Liver (tissue), 8 donors: ENCODE measurements at regions not wholly inside any gene's neighbourhood (a gene's known extent, or its start where the extent isn't known, plus 50 kb on each side); places are given as distances from the start of the nearest gene placed in this dataset.

Experiments used
- DNase-seq: peaks from one replicate; pipeline ENCODE4 v3.0.0-alpha.2; 2017; ENCODE audit warnings: low spot score
- H3K27ac ChIP-seq, 2 donors: one replicate each; pipeline ENCODE4 v1.7.0; 2013; ENCODE audit warnings: inconsistent platforms in 2 of 2, low read length in 2 of 2, control low read depth in 1 of 2, low read depth in 1 of 2, mild to moderate bottlenecking in 1 of 2
- H3K27me3 ChIP-seq, 4 donors: one replicate each; pipeline versions ENCODE4 v1.6.1 to v1.7.0; 2013; ENCODE audit warnings: low read length in 3 of 4, inconsistent platforms in 1 of 4, mild to moderate bottlenecking in 1 of 4, moderate library complexity in 1 of 4; ENCODE audit not compliant: control insufficient read depth in 4 of 4, insufficient read depth in 4 of 4
- H3K36me3 ChIP-seq, 4 donors: one replicate each; pipeline versions ENCODE4 v1.6.1 to v1.7.0; 2013; ENCODE audit warnings: low read length in 3 of 4, mild to moderate bottlenecking in 3 of 4, low read depth in 1 of 4, moderate library complexity in 1 of 4; ENCODE audit not compliant: control insufficient read depth in 4 of 4, insufficient read depth in 3 of 4
- H3K4me1 ChIP-seq, 4 donors: one replicate each; pipeline versions ENCODE4 v1.6.1 to v1.7.0; 2013; ENCODE audit warnings: low read length in 3 of 4, mild to moderate bottlenecking in 3 of 4, moderate library complexity in 1 of 4; ENCODE audit not compliant: control insufficient read depth in 4 of 4, insufficient read depth in 4 of 4
- H3K4me3 ChIP-seq, 3 donors: one replicate each; pipeline versions ENCODE4 v1.6.1 to v1.7.0; 2013; ENCODE audit warnings: low read length in 3 of 3, control low read depth in 1 of 3, low read depth in 1 of 3, mild to moderate bottlenecking in 1 of 3
- H3K9ac ChIP-seq, 2 donors: one replicate each; pipeline ENCODE4 v1.7.0; 2013; ENCODE audit warnings: low read length in 2 of 2, mild to moderate bottlenecking in 2 of 2, moderate library complexity in 2 of 2, control low read depth in 1 of 2, low read depth in 1 of 2
- H3K9me3 ChIP-seq, 4 donors: one replicate each; pipeline versions ENCODE4 v1.6.1 to v1.7.0; 2013; ENCODE audit warnings: low read length in 3 of 4; ENCODE audit not compliant: control insufficient read depth in 4 of 4
- ATF3 ChIP-seq: IDR thresholded peaks from 2 replicates; pipeline ENCODE4 v1.6.1; 2016; ENCODE audit warnings: antibody characterized with exemption
- CTCF ChIP-seq: fragments of 150-350 bp; IDR thresholded peaks from 2 replicates; pipeline ENCODE4 v1.5.1; 2017; ENCODE audit warnings: improper control_type of control experiment, low read depth, low read length; ENCODE audit not compliant: missing input control
- EGR1 ChIP-seq, 2 donors: IDR thresholded peaks; 2 replicates each; pipeline ENCODE4 v1.6.1; 2016 to 2018; ENCODE audit warnings: antibody characterized with exemption in 2 of 2, low read depth in 2 of 2
- FOXA1 ChIP-seq: IDR thresholded peaks from 2 replicates; pipeline ENCODE4 v1.6.1; 2016; ENCODE audit warnings: antibody characterized with exemption
- FOXA2 ChIP-seq: IDR thresholded peaks from 2 replicates; pipeline ENCODE4 v1.6.1; 2016; ENCODE audit warnings: antibody characterized with exemption
- GABPA ChIP-seq, 2 donors: IDR thresholded peaks in 1 of 2; conservative IDR thresholded peaks in 1 of 2; 2 replicates each; pipeline ENCODE4 v1.6.1; 2016; ENCODE audit warnings: antibody characterized with exemption in 2 of 2, mild to moderate bottlenecking in 1 of 2, moderate library complexity in 1 of 2
- HNF4A ChIP-seq, 2 donors: conservative IDR thresholded peaks; 2 replicates each; pipeline ENCODE4 v1.6.1; 2016; ENCODE audit warnings: antibody characterized with exemption in 2 of 2, mild to moderate bottlenecking in 2 of 2
- HNF4G ChIP-seq: IDR thresholded peaks from 2 replicates; pipeline ENCODE4 v1.6.1; 2016; ENCODE audit warnings: antibody characterized with exemption
- JUND ChIP-seq, 2 donors: IDR thresholded peaks; 2 replicates each; pipeline ENCODE4 v1.6.1; 2016; ENCODE audit warnings: antibody characterized with exemption in 2 of 2
- MAX ChIP-seq: IDR thresholded peaks from 2 replicates; pipeline ENCODE4 v1.6.1; 2016; ENCODE audit warnings: antibody characterized with exemption
- NR2F2 ChIP-seq: IDR thresholded peaks from 2 replicates; pipeline ENCODE4 v1.6.1; 2016; ENCODE audit warnings: antibody characterized with exemption
- RAD21 ChIP-seq, 2 donors: IDR thresholded peaks; 2 replicates each; pipeline ENCODE4 v1.6.1; 2016; ENCODE audit warnings: antibody characterized with exemption in 2 of 2, mild to moderate bottlenecking in 2 of 2
- REST ChIP-seq: IDR thresholded peaks from 2 replicates; pipeline ENCODE4 v1.6.1; 2016; ENCODE audit warnings: antibody characterized with exemption, mild to moderate bottlenecking
- RXRA ChIP-seq, 2 donors: IDR thresholded peaks; 2 replicates each; pipeline ENCODE4 v1.6.1; 2017 to 2018; ENCODE audit warnings: antibody characterized with exemption in 2 of 2, mild to moderate bottlenecking in 1 of 2
- SP1 ChIP-seq: IDR thresholded peaks from 2 replicates; pipeline ENCODE4 v1.6.1; 2018; ENCODE audit warnings: antibody characterized with exemption, mild to moderate bottlenecking
- TAF1 ChIP-seq: conservative IDR thresholded peaks from 2 replicates; pipeline ENCODE4 v1.6.1; 2016; ENCODE audit warnings: antibody characterized with exemption, mild to moderate bottlenecking
- YY1 ChIP-seq: IDR thresholded peaks from 2 replicates; pipeline ENCODE4 v1.6.1; 2016; ENCODE audit warnings: antibody characterized with exemption, mild to moderate bottlenecking
- ZBTB33 ChIP-seq: IDR thresholded peaks from 2 replicates; pipeline ENCODE4 v1.6.1; 2016; ENCODE audit warnings: antibody characterized with exemption
- WGBS: extraction: QIAGEN DNeasy Blood & Tissue Kit; methylation state at CpG from one replicate; pipeline ENCODE4 v1.1.7; 2013; 5-methylcytosine and 5-hydroxymethylcytosine counted together
- donor health status: healthy.
- donor health status: healthy.
- donor health status: healthy.
- donor health status: healthy.
- donor health status: healthy.

- Histone ChIP-seq H3K4me3 (no peak overlapping the region), H3K9me3 (no peaks in the 10 kb centered on the region), H3K36me3 (no peaks in the 10 kb centered on the region), H3K4me1 (no peaks in the 10 kb centered on the region), H3K9ac (no peak overlapping the region), H3K27me3 (no peaks in the 10 kb centered on the region), H3K27ac (no peak overlapping the region)
- 63% methylated on average over 3 of the region's 3 CpGs for WGBS
- TF ChIP-seq NR2F2 (no peak), CTCF (no peak), YY1 (no peak), SP1 (no peak), TAF1 (no peak), REST (no peak), MAX (no peak), RXRA (IDR thresholded peaks at IDR 0.05) (no peak), ZBTB33 (no peak), ATF3 (no peak), EGR1 (IDR thresholded peaks at IDR 0.05; ENCODE audit: low read depth in 2 of 2) (no peak), GABPA (IDR thresholded peaks at IDR 0.05 in 1 of 2, conservative IDR thresholded peaks at IDR 0.05 in 1 of 2) (no peak), RAD21 (IDR thresholded peaks at IDR 0.05) (no peak), FOXA2 (no peak)
- no peak for DNase-seq
These were observed 1232.3 kb upstream of the SLC39A10 start for GRCh38 chr2:194424683-194425209.

- TF ChIP-seq TAF1 (no peak), HNF4A (conservative IDR thresholded peaks at IDR 0.05) (no peak), RAD21 (IDR thresholded peaks at IDR 0.05) (no peak), JUND (IDR thresholded peaks at IDR 0.05) (no peak), EGR1 (IDR thresholded peaks at IDR 0.05; ENCODE audit: low read depth in 2 of 2) (no peak), SP1 (no peak), ATF3 (no peak), FOXA2 (no peak), HNF4G (no peak), RXRA (IDR thresholded peaks at IDR 0.05) (no peak), CTCF (no peak), GABPA (IDR thresholded peaks at IDR 0.05 in 1 of 2, conservative IDR thresholded peaks at IDR 0.05 in 1 of 2) (no peak), REST (no peak), FOXA1 (no peak), NR2F2 (no peak)
- DNase-seq, result no peak
- Histone ChIP-seq H3K27ac (no peak overlapping the region), H3K4me3 (no peak overlapping the region), H3K9ac (no peak overlapping the region), H3K27me3 (no peaks in the 10 kb centered on the region), H3K9me3 (no peaks in the 10 kb centered on the region), H3K36me3 (no peaks in the 10 kb centered on the region), H3K4me1 (no peaks in the 10 kb centered on the region)
- WGBS, result 72% methylated on average over 3 of the region's 3 CpGs
These were observed 1245.8 kb upstream of the SLC39A10 start for GRCh38 chr2:194411221-194411620.
